Natural killer cell (primary cell): ENCODE measurements at regions not wholly inside any gene's neighbourhood (a gene's known extent, or its start where the extent isn't known, plus 50 kb on each side); places are given as distances from the start of the nearest gene placed in this dataset.
A peak's percentile ranks its signal among the peaks of the same experiment; 100 is the strongest.
"Not testable (repeated sequence)": the region's sequence is repeated elsewhere in the genome, so short reads cannot be mapped to it uniquely, and the experiment has no call there.

ENCODE experiments used
- ATAC-seq, 3 donors: fragments of 150-1000 bp in 2 of 3; fragments of 200-7000 bp in 1 of 3; cut with Tn5 transposase; 1 replicate in 1 of 3; 2 replicates in 2 of 3; pipeline ENCODE4 v1.10.0; 2021; ENCODE audit warnings: mild to moderate bottlenecking in 2 of 3, moderate library complexity in 2 of 3
- DNase-seq, 2 donors: peaks; one replicate each; pipeline versions ENCODE4 v3.0.0 to v3.0.0-alpha.2; 2013 to 2021; ENCODE audit warnings: mixed read lengths in 1 of 2
- H3K27ac ChIP-seq: one replicate; pipeline ENCODE4 v1.5.1; 2013; ENCODE audit warnings: mild to moderate bottlenecking, low read length
- H3K27me3 ChIP-seq: one replicate; pipeline ENCODE4 v1.6.1; 2013; ENCODE audit warnings: low read length; ENCODE audit not compliant: control insufficient read depth, insufficient read depth
- H3K36me3 ChIP-seq: one replicate; pipeline ENCODE4 v1.6.1; 2013; ENCODE audit warnings: low read length; ENCODE audit not compliant: control insufficient read depth, insufficient read depth
- H3K4me1 ChIP-seq: one replicate; pipeline ENCODE4 v1.6.1; 2013; ENCODE audit warnings: low read length; ENCODE audit not compliant: control insufficient read depth, insufficient read depth
- H3K4me3 ChIP-seq: one replicate; pipeline ENCODE4 v1.5.1; 2013; ENCODE audit warnings: low read length
- H3K9me3 ChIP-seq: one replicate; pipeline ENCODE4 v1.6.1; 2013; ENCODE audit warnings: low read length; ENCODE audit not compliant: control insufficient read depth, insufficient read depth
- H3K27ac Mint-ChIP-seq, 2 donors: one replicate each; pipeline ENCODE4 v1.8.0; 2022; ENCODE audit warnings: mild to moderate bottlenecking in 2 of 2, mixed read lengths in 2 of 2, moderate library complexity in 1 of 2
- H3K27me3 Mint-ChIP-seq, 2 donors: one replicate each; pipeline ENCODE4 v1.8.0; 2022; ENCODE audit warnings: low read depth in 2 of 2, mixed read lengths in 2 of 2
- H3K36me3 Mint-ChIP-seq: one replicate; pipeline ENCODE4 v1.8.0; 2022; ENCODE audit warnings: mixed read lengths
- H3K4me1 Mint-ChIP-seq, 2 donors: one replicate each; pipeline ENCODE4 v1.8.0; 2022; ENCODE audit warnings: mixed read lengths in 2 of 2
- H3K4me3 Mint-ChIP-seq: one replicate; pipeline ENCODE4 v1.8.0; 2022; ENCODE audit warnings: mild to moderate bottlenecking, moderate library complexity, mixed read lengths
- H3K9me3 Mint-ChIP-seq, 2 donors: one replicate each; pipeline ENCODE4 v1.8.0; 2022; ENCODE audit warnings: mixed read lengths in 2 of 2
- WGBS: methylation state at CpG from one replicate; pipeline ENCODE4 v1.1.7; 2013; ENCODE audit warnings: missing lambda C conversion rate; ENCODE audit not compliant: insufficient coverage; 5-methylcytosine and 5-hydroxymethylcytosine counted together
- intact Hi-C: fragments of 100-400 bp; cut with micrococcal nuclease; formaldehyde crosslinking; loops from one replicate; pipeline ENCODE4 v1.14.2; 2022
- TF ChIP-seq, protein P1 (sequence below): fragments of 200-600 bp; IDR thresholded peaks from one replicate; pipeline ENCODE4 v1.8.0; 2022; ENCODE audit warnings: antibody characterized with exemption

DNA sequence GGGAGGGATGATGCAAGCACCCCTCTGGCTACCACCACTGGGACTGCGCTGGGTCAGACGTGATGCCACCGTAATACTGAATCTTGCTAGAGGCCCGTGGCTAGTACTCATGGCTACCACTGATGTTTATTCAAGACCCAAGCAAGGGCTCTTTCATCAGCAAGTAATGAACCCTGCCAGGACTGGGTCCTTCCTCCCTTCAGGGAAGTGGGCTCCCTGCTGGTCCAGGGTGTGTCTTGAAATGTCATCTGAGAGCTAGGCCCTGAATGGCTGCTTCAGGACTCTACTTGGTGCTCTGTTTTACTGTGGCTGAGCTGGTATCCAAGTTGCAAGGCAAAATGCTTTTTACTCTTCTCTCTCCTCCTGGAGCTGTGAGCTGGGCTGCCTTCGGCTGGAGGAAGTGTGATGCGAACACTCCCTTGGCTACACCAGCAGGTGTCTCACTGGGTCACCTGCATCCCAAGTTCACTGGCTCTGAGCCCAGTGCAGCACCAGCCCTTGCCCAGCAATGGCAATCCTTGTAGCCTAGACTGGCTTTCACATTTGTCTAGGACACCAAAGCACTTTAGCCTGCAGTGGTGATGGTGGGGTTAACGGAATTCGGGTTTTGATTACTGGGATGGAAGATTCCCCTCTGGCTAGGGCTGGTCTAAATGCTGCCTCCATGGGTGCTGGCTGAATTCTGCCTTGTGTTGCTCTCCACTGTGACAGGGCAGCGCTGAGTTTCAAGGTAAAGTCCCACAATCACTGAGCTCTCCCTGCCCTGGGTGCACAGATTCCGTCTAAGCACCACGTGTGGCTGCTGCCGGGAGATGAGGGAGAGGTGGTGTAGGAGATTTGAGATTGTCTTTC is 98.6 kb downstream of the USP22 start:
- Mint-ChIP-seq H3K4me1 (no peaks in the 10 kb centered on the region), H3K36me3 (no peaks in the 10 kb centered on the region), H3K27me3 (peaks cover 5 to 11% of the 10 kb centered on the region in 2 donors), H3K9me3 (no peaks in the 10 kb centered on the region), H3K27ac (no peak overlapping the region), H3K4me3 (no peak overlapping the region)
- WGBS = 76% methylated on average over 9 of the region's 12 CpGs
- Histone ChIP-seq H3K27me3 (no peaks in the 10 kb centered on the region), H3K4me1 (no peaks in the 10 kb centered on the region), H3K4me3 (no peak overlapping the region), H3K27ac (no peak overlapping the region), H3K36me3 (no peaks in the 10 kb centered on the region), H3K9me3 (no peaks in the 10 kb centered on the region)
- DNase-seq = peak in 1 of 2 donors; percentile 56
- TF ChIP-seq, protein P1, sequence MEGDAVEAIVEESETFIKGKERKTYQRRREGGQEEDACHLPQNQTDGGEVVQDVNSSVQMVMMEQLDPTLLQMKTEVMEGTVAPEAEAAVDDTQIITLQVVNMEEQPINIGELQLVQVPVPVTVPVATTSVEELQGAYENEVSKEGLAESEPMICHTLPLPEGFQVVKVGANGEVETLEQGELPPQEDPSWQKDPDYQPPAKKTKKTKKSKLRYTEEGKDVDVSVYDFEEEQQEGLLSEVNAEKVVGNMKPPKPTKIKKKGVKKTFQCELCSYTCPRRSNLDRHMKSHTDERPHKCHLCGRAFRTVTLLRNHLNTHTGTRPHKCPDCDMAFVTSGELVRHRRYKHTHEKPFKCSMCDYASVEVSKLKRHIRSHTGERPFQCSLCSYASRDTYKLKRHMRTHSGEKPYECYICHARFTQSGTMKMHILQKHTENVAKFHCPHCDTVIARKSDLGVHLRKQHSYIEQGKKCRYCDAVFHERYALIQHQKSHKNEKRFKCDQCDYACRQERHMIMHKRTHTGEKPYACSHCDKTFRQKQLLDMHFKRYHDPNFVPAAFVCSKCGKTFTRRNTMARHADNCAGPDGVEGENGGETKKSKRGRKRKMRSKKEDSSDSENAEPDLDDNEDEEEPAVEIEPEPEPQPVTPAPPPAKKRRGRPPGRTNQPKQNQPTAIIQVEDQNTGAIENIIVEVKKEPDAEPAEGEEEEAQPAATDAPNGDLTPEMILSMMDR = no peak
- intact Hi-C loops = no loop called here
- peak in 1 of 3 donors; percentile 37 for ATAC-seq

DNA sequence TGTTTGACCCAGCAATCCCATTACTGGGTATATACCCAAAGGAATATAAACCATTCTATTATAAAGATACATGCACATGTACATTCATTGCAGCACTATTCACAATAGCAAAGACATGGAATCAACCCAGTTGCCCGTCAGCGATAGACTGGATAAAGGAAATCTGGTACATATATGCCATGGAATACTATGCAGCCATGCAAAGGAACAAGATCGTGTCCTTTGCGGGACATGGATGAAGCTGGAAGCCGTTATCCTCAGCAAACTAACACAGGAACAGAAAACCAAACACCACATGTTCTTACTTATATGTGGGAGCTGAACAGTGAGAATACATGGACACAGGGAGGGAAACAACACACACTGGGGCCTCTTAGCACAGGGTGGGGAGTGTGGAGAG is 95.1 kb downstream of the USP22 start:
- H3K27me3 ChIP-seq, intact Hi-C loops, H3K9me3 Mint-ChIP-seq, H3K27ac ChIP-seq, H3K36me3 ChIP-seq, H3K4me3 ChIP-seq, H3K4me3 Mint-ChIP-seq, ATAC-seq, H3K9me3 ChIP-seq, DNase-seq, H3K27ac Mint-ChIP-seq, H3K4me1 Mint-ChIP-seq, H3K36me3 Mint-ChIP-seq, H3K4me1 ChIP-seq: not testable (repeated sequence)
- WGBS = 98% methylated on average over 4 of the region's 5 CpGs
- H3K27me3 Mint-ChIP-seq = peaks cover 20 to 37% of the 10 kb centered on the region in 2 donors

DNA sequence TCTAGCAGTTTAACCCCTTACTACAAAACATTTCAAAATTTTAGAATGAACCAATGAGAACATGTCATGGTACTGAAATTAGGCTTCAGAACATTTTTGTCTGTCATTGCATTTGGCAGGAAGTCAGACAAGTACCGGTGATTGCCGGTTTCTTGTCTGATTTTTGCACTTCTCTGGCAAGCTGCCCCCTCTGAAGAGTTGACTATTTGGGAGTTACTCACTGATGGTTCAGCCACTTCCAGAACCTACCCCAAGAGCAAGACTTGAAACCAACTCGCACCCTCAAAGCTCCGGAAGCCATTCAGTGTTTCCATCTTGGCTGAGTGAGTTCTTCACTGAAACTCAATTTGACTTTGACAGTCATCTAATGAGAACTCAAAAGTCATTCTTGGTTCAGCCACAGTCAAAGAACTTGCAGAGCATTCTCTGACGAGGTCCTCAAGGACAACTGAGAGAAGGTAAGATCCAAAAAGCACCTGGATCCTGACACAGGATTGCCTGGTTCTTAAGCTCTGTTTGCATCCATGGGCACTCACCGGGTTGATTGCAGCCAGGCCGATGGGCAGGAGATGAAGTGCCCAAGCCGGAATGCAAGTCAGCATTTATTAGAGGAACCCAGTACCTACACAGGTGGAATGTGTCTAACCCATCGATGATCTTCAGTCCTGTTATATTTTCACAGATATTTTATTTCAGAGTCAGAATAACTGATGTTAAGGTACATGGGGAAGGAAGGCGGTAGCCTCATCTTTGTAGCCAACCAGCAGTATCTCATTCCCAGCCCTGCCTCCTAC is 93.6 kb downstream of the USP22 start:
- H3K36me3 Mint-ChIP-seq = no peaks in the 10 kb centered on the region
- intact Hi-C loops = no loop called here

More for the DNA sequence above, 93.6 kb downstream of the USP22 start:
- TF ChIP-seq, protein P1 = no peak
- no peaks in the 10 kb centered on the region for H3K9me3 ChIP-seq
- H3K27ac ChIP-seq = no peak overlapping the region
- H3K4me3 ChIP-seq = no peak overlapping the region
- Mint-ChIP-seq H3K9me3 (no peaks in the 10 kb centered on the region), H3K4me1 (no peaks in the 10 kb centered on the region), H3K27me3 (peaks cover 23 to 37% of the 10 kb centered on the region in 2 donors), H3K27ac (no peak overlapping the region), H3K4me3 (no peak overlapping the region)
- H3K4me1 ChIP-seq = no peaks in the 10 kb centered on the region
- ATAC-seq (no peak), DNase-seq (no peak)
- no peaks in the 10 kb centered on the region for H3K36me3 ChIP-seq
- no peaks in the 10 kb centered on the region for H3K27me3 ChIP-seq
- WGBS = 63% methylated on average over 9 of the region's 10 CpGs
